Fibroblast of pulmonary artery (primary cell): ENCODE measurements at regions not wholly inside any gene's neighbourhood (a gene's known extent, or its start where the extent isn't known, plus 50 kb on each side); places are given as distances from the start of the nearest gene placed in this dataset.

ENCODE experiments used
- DNase-seq: peaks from one replicate; pipeline ENCODE4 v3.0.0-alpha.2; 2010; ENCODE audit warnings: low read depth
- H3K4me3 ChIP-seq: replicated peaks from 2 replicates; pipeline ENCODE4 v1.5.1; 2011; ENCODE audit warnings: low read depth, mild to moderate bottlenecking, control low read depth, low read length, moderate library complexity
- TF ChIP-seq, protein P1 (sequence below): IDR thresholded peaks from 2 replicates; pipeline ENCODE4 v1.5.1; 2011; ENCODE audit warnings: mild to moderate bottlenecking, control low read depth, low read length, inconsistent platforms; ENCODE audit errors: missing control alignments

- TF ChIP-seq, protein P1, sequence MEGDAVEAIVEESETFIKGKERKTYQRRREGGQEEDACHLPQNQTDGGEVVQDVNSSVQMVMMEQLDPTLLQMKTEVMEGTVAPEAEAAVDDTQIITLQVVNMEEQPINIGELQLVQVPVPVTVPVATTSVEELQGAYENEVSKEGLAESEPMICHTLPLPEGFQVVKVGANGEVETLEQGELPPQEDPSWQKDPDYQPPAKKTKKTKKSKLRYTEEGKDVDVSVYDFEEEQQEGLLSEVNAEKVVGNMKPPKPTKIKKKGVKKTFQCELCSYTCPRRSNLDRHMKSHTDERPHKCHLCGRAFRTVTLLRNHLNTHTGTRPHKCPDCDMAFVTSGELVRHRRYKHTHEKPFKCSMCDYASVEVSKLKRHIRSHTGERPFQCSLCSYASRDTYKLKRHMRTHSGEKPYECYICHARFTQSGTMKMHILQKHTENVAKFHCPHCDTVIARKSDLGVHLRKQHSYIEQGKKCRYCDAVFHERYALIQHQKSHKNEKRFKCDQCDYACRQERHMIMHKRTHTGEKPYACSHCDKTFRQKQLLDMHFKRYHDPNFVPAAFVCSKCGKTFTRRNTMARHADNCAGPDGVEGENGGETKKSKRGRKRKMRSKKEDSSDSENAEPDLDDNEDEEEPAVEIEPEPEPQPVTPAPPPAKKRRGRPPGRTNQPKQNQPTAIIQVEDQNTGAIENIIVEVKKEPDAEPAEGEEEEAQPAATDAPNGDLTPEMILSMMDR, result no peak
- DNase-seq, result no peak
These were observed 92.4 kb upstream of the PGBD5 start for GRCh38 chr1:230518511-230518910.

DNA sequence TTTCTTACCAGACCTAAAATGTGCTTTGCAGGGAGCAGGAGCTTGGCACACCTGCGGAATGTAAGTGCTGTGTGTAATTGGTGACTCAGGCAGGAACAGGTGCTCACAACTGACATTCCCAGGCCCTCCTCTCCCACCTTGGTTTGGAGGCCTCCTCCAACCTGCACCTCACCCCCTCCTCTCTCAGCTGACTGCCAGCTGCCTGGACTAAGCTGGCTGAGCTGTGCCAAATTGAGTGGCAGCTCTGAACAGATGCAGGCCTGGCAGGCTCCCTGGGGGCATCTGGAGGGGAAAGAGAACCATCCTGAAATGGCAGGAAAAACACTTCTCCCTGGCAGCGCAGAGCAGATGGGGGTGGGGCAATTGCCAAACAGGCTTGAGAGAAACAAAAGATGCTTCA, 91.7 kb upstream of the PGBD5 start:
- TF ChIP-seq, protein P1, result no peak
- H3K4me3 ChIP-seq, result no peak overlapping the region
- no peak for DNase-seq

More at GRCh38 chr1:230518511-230518910, 92.4 kb upstream of the PGBD5 start:
- H3K4me3 ChIP-seq, result no peak overlapping the region

DNA sequence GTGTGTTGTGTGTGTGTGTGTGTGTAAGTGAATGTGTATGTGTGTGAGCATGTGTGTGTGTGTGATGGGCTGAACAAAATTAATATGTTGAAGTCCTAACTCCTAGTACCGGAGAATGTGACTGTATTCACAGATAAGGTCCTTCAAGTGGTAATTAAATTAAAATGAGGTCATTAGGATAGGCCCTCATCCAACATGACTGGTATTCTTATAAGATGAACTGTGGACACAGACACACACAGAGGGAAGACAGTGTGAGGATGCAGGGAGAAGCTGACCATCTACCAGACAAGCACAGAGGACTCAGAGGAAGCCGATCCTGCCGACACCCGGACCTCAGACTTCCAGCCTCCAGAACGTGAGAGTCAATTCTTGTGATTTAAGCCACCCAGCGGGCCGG, 91.2 kb upstream of the PGBD5 start:
- DNase-seq, result no peak
- TF ChIP-seq, protein P1, result no peak
- no peak overlapping the region for H3K4me3 ChIP-seq

GRCh38 chr1:230516889-230517288, 90.8 kb upstream of the PGBD5 start:
- H3K4me3 ChIP-seq, result no peak overlapping the region
- DNase-seq, result no peak
- TF ChIP-seq, protein P1, result no peak

DNA sequence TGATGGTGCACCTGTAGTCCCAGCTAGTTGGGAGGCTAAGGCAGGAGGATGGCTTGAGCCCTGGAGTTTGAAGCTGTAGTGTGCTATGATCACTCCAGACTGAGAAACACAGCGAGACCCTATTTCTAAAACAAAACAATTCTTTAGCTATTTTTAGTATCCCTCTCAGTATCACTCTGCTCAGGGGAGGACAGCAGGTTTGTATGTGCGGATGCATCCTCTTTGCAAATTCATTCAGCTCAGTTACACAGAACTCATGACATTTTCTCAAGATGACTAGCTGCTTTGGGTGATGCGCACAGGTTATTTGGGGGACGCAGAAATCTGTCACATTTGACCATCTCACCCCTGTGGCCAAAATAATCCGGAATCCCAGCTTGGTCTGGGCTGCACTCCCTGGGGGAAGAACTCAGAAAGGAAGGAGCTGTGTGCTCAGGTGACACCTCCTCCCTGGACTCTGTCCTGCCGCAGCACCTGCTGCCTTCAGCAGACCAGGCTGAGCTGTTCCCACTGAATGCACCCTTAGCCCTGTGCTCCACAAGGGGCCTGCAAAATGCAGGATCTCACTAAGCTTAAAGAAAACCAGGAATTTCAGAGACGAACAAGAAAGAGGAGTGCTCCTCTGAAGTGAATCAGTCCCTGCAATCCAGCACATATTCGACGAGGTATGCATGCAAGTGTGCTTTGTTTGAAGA, 89.5 kb upstream of the PGBD5 start:
- H3K4me3 ChIP-seq, result no peak overlapping the region
- TF ChIP-seq, protein P1, result no peak
- DNase-seq, result no peak

- no peak for DNase-seq
- no peak overlapping the region for H3K4me3 ChIP-seq
- TF ChIP-seq, protein P1, result no peak
These were observed 84.4 kb upstream of the PGBD5 start for GRCh38 chr1:230510496-230510895.
